Stimulated activated CD4-positive, alpha-beta T cell treated with anti-CD3 and anti-CD28 coated beads, TNF-alpha, amount 100 ng/mL, for 48 hours (primary cell): ENCODE measurements at regions not wholly inside any gene's neighbourhood (a gene's known extent, or its start where the extent isn't known, plus 50 kb on each side); places are given as distances from the start of the nearest gene placed in this dataset.

Source experiments
- DNase-seq, 3 donors: peaks; one replicate each; pipeline ENCODE4 v3.0.0-alpha.2; 2020; ENCODE audit warnings: low read depth in 3 of 3

- no peak for DNase-seq
Observed at GRCh38 chr10:58140691-58141347, 126.9 kb downstream of the IPMK start.

- DNase-seq = no peak
Observed at GRCh38 chr10:58140054-58140453, 127.6 kb downstream of the IPMK start.

- DNase-seq = no peak
Observed at GRCh38 chr10:58137813-58138212, 129.9 kb downstream of the IPMK start.

DNA sequence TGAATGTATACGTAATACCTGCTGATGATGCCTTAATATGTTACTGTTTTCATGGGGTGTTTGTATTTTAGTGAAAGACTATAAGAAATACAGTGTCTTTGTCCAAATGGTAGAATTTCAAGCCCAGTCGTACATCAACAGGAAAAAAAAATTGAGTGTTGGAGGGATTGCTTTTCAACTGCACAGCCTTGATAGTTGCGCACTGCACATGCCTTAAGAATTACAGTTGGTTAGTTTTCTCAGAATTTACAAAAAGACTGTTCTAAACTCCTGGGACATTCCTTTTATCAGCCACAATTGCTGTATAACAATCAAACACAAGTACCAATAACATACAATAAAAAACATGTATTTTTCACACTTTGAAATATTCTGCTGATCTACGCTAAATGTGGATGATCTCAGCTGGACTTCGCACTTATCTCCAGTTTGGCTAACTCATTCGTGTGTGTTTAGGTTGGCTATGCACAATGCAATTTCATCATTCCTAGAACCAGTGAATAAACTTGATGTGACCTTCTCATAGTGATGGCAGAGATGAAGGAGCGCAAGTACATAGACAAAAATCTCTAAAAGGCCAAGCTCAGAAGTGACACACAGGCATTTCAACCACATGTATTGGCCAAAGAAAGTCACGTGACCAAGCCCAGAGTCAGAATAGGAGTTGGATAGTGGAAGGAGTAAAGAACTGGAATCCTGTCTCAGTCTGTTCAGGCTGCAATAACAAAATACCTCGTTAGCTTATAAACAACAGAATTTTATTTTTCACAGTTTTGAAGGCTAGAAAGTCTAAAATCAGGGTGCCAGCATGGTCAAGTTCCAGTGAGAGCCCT is 152.3 kb downstream of the IPMK start:
- DNase-seq = no peak

DNA sequence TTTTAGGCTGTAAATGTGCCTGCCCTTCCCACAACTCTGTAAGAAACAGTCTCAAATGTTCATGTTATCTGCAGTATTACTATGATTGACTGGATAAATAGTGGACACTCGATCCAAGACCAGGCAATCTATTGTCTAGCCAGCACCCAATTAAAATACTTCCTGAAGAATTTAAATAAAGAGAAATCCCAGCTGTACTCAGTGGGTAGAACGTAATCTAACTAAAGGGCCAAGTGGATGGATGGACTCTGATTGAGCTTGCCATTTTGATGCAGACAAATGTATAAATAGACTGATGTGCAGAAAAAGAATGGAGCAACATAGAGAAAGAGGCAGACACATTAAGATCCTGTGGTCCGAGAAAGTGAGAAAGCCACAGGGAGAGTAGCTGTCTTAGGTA is 158.0 kb downstream of the IPMK start:
- no peak for DNase-seq

DNA sequence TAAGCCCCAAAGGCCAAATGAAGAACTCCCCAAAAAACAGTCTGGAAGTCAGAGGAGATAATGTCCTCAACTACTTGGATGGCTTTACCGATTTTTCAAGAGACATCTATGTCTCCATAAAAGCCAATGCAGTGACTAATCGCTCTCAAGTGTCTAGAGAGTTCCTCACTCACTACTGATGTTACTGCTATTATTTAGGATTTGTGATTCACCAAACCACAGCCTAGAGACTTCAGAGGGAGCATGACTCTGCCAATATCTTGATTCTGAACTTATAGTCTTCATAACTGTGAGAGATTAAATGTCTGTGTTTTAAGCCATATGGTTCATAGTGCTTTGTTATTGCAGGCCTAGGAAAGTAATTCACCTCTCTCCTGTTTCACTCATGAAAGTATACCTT is 160.2 kb downstream of the IPMK start:
- DNase-seq = no peak

DNA sequence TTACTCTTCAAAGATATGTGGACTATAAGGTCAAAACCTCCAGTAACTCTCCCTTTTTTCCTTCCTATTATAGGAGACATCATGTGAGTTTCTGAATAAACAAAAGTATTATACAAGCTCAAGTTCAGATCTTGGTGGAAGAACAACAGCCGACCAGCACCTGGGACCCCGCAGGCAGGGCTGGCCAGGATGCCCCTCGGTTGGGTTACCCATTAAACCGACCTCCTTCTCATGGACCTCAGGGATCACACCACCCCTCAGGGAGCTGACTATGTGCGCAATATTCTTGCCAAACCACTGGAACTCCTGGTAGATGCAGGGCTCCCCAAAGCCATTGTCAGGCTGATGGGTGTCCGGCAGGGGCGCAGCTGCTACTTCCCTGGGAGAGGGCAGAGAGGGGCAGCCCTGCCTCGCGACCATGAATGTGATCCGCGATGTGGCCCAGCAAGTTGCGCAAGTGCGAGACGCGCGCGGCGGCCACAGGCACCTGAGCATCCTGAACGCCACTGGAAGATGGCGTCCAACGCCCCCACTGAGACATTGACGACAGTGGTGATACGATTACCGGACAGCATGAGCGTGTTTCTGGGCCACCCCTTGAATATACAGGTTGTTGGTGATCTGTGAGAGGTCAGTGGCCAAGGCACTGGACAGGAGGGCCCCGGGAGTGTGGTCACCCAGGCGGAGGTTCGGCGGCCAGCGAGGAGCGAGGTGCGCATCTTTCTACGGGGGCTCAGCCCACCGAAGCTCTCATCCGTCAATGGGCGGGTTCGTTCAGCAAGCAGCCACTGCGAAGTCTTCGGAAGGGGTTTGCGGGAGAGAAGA is 161.3 kb downstream of the IPMK start:
- DNase-seq = no peak

DNA sequence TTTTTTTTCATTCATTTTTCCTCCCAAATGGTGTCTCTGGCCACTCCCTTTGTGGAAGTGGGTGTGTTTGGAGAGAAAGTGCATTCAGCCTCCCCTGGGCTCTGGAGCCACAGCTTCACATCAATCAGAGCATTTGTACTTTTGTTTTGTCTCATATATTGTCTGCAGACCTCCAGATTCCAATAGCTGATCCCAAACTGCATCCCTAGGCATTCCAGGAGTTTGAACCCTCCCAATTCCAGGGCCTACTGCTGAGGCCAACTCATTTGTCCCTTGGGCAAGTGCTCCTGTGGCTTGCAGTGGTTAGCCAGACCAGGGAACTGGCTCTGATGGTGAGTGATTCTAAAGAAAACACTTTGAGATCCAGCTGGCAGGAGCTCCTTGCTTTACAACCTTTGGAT is 163.3 kb downstream of the IPMK start:
- no peak for DNase-seq

DNA sequence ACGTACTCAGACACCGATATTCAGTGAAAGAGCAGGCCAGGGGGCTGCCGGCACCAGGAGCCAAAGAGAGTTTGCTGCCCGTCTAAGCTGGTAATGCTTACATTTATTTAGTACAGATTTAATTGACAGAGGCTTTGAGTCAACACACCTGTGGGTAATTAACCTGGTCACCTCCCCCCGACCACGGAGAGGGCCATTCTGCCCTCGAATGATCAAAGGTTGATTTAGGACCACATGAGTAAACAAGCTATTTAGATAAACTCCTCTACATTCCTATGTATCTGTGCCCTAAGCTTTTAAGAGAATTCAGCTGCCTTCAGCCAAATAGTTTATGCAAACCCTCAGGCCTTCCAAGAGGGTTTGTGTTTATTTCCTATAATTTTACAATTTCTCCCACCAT is 164.8 kb downstream of the IPMK start:
- DNase-seq = no peak

DNA sequence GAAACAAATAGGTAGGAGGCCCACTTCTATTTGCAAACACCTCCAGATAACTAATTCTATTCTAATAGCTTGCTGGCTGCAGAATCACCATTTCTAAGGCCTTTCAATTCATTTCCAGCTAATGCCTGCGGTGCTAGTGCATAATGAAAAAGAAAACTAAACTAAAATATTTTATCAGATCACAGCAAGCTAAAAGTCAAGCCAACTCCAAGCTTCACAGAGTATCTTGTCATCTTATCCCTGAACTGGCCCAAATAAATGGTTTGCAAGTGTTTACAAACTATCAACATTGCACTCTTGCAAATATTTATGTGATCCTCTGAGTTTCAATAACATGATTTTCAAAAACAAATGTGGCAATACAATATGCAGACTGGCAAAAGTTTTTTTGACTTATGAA is 166.0 kb downstream of the IPMK start:
- DNase-seq = no peak

- no peak for DNase-seq
Observed at GRCh38 chr10:58094985-58095718, 172.5 kb downstream of the IPMK start.

DNA sequence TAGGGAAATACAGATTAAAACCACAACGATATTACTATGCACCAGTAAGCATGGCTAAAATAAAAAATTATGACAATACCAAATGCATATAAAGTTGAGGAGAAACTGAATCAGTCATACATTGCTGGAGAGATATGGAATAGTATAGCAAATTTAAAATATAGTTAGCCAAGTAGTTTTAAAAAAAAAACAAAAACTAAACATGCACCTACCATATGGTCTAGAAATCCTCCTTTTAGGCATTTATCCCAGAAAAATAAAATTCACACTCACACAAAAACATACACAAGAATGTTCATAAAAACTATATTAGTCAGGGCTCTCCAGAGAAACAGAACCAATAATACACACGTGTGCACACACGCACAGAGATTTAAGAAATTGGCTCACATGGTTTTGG is 175.8 kb downstream of the IPMK start:
- no peak for DNase-seq

GRCh38 chr10:58089739-58090138 is 178.0 kb downstream of the IPMK start:
- no peak for DNase-seq

DNA sequence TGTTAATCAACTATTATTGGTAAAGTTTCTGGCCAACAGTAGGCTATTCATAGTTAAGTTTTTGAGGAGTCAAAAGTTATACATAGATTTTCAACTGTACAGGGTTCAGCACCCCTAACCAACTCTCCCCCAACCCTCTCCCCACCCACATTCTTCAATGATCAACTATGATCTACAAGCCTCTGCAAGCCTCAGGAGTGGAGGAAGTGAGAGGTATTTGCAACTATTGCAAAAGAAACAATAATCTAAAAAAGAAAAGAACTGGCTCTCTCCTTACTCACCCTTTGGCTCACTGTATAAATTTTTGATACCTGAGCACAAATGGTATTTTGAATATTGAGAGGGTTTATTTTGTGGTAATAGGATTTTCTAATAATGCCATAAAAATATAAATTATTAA is 179.8 kb downstream of the IPMK start:
- DNase-seq = no peak

- DNase-seq = no peak
Observed at GRCh38 chr10:58086763-58087150, 180.9 kb downstream of the IPMK start.

DNA sequence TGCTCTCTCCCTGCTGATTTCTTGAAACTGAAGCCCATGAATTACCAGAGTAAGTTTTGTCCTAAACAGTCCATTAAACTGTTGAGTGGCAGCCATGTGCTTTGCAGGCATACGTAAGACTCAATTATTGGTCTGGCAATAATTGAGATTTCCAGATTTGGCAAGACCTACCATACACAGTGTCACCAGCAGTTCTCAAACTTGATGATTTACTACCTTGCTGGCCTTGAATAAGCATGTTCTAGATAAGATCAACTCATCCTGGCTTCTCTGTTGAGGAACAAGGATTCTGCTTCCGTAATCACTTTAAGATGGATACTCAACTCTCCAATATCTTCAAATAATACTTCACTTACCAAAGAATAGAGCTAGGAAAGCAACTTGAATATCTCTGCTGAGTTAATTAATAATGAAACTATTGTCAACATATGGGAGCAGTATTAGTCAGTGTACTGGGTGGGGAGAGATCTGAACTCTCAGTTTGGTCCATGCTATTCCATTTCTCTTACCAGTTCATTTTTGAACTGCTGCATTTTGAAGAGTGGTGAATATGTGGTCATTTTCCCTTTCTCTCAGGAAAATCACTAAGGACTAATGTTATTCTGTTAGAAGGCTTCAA is 181.4 kb downstream of the IPMK start:
- no peak for DNase-seq

- no peak for DNase-seq
Observed at GRCh38 chr10:58082248-58082647, 185.4 kb downstream of the IPMK start.

DNA sequence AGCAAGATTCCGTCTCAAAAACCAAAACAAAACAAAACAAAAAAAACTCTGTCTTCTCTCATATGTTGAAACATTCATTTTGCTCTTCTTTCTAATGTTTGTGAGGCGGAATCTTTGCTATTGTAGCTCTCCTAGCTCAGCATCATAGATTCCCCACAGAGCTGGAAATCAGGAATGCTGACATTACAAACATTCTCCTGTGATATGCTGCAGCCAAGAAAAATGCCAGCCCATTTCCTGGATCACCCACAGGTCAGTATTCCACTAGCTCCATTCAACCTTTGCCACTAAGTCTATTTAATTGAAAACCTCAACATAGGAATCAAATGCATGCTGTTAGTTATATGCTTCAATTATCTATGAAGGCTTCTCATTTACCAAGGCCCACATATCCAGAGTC is 186.3 kb downstream of the IPMK start:
- no peak for DNase-seq

GRCh38 chr10:58079461-58079860 is 188.2 kb downstream of the IPMK start:
- DNase-seq = no peak

- no peak for DNase-seq
Observed at GRCh38 chr10:58072634-58073033, 195.1 kb downstream of the IPMK start.

DNA sequence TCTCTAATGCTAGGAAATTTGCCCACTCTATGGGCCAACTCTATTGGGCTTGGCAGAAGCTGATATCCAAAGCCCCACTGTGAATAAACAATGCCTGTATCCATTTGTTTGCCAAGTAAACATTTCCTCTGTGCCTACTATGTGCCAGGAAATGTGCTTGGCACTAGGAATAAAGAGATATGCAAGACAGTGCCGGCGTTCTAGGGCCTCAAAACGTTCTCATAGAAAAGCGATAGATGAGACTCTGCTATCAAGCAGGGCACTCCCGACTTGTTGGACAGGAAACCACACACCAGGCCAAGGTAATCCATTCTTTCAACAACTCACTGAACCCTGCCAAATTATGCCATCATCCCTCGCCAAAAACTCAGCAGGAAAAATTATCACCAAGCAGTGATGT is 196.7 kb downstream of the IPMK start:
- no peak for DNase-seq

DNA sequence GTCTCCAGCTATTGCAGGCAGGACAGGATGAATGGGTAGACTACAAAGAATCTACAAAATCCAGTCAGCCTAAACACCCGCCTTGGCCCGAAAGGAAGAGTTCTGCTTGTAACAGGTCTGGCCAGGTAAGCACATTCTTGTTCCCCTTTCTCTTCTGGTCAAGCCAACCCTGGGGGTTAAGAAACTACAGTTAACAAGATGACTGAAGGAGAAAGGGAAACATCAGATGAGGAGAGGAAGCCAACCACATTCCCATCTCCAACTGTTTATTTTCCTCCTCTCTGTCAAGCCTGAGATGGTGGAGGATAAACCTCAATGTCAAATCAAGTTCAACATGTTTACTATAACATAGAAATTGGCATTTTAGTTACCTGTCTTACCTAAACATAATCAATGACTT is 198.9 kb downstream of the IPMK start:
- no peak for DNase-seq
